Mesothelial cell of epicardium (in vitro differentiated cells): ENCODE measurements at regions not wholly inside any gene's neighbourhood (a gene's known extent, or its start where the extent isn't known, plus 50 kb on each side); places are given as distances from the start of the nearest gene placed in this dataset.

Experiments
- DNase-seq, 2 experiments: peaks; one replicate each; pipeline ENCODE4 v3.0.0; 2021; ENCODE audit warnings: low spot score in 2 of 2; ENCODE audit not compliant: unreplicated experiment in 2 of 2
- H3K27ac Mint-ChIP-seq: 2 replicates; pipeline ENCODE4 v1.8.0; 2021; ENCODE audit warnings: mixed read lengths
- H3K27me3 Mint-ChIP-seq: 2 replicates; pipeline ENCODE4 v1.8.0; 2021; ENCODE audit warnings: low read depth, mixed read lengths
- H3K36me3 Mint-ChIP-seq: 2 replicates; pipeline ENCODE4 v1.8.0; 2021; ENCODE audit warnings: mixed read lengths
- H3K4me1 Mint-ChIP-seq: 2 replicates; pipeline ENCODE4 v1.8.0; 2021; ENCODE audit warnings: mixed read lengths
- H3K4me3 Mint-ChIP-seq: 2 replicates; pipeline ENCODE4 v1.8.0; 2021; ENCODE audit warnings: mild to moderate bottlenecking, moderate library complexity, mixed read lengths
- H3K9me3 Mint-ChIP-seq: 2 replicates; pipeline ENCODE4 v1.8.0; 2021; ENCODE audit warnings: mixed read lengths
- CTCF ChIP-seq: fragments of 200-600 bp; sonication (generic); IDR thresholded peaks from one replicate; pipeline ENCODE4 v1.5.0; 2021; ENCODE audit warnings: antibody characterized with exemption; ENCODE audit not compliant: unreplicated experiment

GRCh38 chr6:133774356-133774755 lies 114.6 kb upstream of the TCF21 start:
- Mint-ChIP-seq H3K4me3 (no peak overlapping the region), H3K27me3 (no peaks in the 10 kb centered on the region), H3K27ac (no peak overlapping the region), H3K36me3 (no peaks in the 10 kb centered on the region), H3K4me1 (peaks cover 7% of the 10 kb centered on the region), H3K9me3 (peaks cover 10% of the 10 kb centered on the region)
- no peak for TF ChIP-seq CTCF
- DNase-seq, result no peak

GRCh38 chr6:133778414-133779130 lies 110.3 kb upstream of the TCF21 start:
- H3K36me3 Mint-ChIP-seq, result no peaks in the 10 kb centered on the region
- H3K4me1 Mint-ChIP-seq, result no peaks in the 10 kb centered on the region
- H3K27me3 Mint-ChIP-seq, result no peaks in the 10 kb centered on the region
- no peak overlapping the region for H3K4me3 Mint-ChIP-seq
- H3K9me3 Mint-ChIP-seq, result peaks cover 10% of the 10 kb centered on the region
- no peak for DNase-seq
- TF ChIP-seq CTCF, result no peak
- no peak overlapping the region for H3K27ac Mint-ChIP-seq

DNA sequence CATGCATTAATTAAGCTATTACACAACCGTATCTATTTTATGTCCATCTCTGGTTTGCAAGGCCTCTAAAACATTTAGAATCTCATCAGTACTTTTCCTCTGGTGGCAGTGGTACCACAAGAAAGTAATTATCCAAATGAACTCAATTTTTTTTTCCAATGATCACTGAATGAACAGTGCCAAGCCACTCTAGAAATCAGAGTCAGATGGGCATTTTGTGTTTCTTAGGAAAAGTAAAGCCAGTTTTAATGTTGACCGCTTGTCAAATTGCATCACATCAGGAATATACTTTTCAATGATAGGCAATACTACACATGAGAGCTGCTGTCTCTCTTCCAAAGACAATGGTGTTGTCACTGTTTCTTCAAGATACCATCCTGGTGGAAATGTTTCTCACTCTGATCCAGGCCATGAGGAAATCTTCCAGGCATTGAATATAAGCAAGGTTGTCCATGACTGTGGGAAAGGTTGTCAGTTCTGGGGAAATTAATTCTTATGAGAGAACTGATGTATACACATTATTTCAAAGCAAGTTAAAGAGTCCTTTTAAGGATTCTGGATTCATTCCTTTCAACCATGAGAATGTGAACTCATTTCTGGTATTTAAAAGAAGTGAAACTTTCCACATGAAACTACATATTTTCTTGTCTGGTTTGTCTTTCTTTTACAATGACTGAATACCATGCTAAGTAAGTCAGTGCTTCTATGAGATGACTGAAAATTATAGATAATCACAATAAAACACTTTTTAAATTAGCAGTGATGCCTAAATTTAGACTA lies 108.8 kb upstream of the TCF21 start:
- no peak overlapping the region for H3K27ac Mint-ChIP-seq
- H3K27me3 Mint-ChIP-seq, result no peaks in the 10 kb centered on the region
- H3K4me1 Mint-ChIP-seq, result peaks cover 2% of the 10 kb centered on the region
- no peaks in the 10 kb centered on the region for H3K36me3 Mint-ChIP-seq
- no peak for TF ChIP-seq CTCF
- no peak overlapping the region for H3K4me3 Mint-ChIP-seq
- DNase-seq, result no peak
- no peaks in the 10 kb centered on the region for H3K9me3 Mint-ChIP-seq

GRCh38 chr6:133786016-133786415 lies 102.9 kb upstream of the TCF21 start:
- TF ChIP-seq CTCF, result no peak
- H3K27ac Mint-ChIP-seq, result no peak overlapping the region
- no peaks in the 10 kb centered on the region for H3K36me3 Mint-ChIP-seq
- no peaks in the 10 kb centered on the region for H3K27me3 Mint-ChIP-seq
- H3K4me3 Mint-ChIP-seq, result no peak overlapping the region
- no peak for DNase-seq
- peaks cover 2% of the 10 kb centered on the region for H3K4me1 Mint-ChIP-seq
- peaks cover 3% of the 10 kb centered on the region for H3K9me3 Mint-ChIP-seq

DNA sequence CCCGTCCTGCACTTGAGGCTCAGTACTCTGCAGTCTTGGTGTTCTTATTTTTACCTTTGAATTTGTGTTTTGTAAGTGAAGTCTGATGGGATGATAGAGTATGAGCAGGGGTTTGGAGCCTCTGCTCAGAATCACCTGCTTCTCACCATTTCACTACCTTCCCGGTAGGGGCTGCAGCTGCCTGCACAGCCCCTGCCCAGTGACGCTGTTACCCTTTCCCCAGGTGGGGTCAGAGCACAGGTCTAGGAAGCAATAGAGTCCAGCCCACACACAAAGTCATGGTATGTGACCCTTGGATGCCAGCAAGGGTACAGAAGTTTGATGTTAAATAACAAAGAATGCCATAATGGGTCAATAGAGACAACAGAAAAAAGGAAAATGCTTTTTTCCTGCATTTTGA lies 101.8 kb upstream of the TCF21 start:
- Mint-ChIP-seq H3K27ac (no peak overlapping the region), H3K9me3 (peaks cover 6% of the 10 kb centered on the region), H3K27me3 (no peaks in the 10 kb centered on the region), H3K36me3 (no peaks in the 10 kb centered on the region), H3K4me3 (no peak overlapping the region), H3K4me1 (peaks cover 2% of the 10 kb centered on the region)
- TF ChIP-seq CTCF, result no peak
- DNase-seq, result no peak
